ENCODE measurements at regions not wholly inside any gene's neighbourhood (a gene's known extent, or its start where the extent isn't known, plus 50 kb on each side); places are given as distances from the start of the nearest gene placed in this dataset.

DNA sequence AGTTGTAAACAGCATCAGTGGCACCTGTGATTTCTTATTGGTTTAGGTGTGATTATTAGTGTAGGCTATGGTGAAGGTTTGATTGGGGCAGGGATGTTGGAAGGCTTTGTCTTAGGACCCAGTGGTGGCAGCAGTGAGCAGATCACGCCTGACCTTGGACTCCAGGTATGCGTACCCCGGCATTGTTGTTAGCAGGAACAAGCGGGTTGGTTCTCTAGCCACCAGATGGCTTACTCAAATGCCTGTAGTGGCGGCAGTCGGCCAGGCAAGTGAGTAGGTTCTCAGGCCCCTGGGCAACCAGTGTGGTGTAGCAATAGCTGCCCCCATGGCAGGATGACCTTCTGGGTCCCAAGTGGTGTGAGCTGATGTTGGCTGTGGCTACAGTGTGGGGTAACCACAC lies 558.3 kb downstream of the KCNJ3 start:
- DNase-seq = no peak

DNA sequence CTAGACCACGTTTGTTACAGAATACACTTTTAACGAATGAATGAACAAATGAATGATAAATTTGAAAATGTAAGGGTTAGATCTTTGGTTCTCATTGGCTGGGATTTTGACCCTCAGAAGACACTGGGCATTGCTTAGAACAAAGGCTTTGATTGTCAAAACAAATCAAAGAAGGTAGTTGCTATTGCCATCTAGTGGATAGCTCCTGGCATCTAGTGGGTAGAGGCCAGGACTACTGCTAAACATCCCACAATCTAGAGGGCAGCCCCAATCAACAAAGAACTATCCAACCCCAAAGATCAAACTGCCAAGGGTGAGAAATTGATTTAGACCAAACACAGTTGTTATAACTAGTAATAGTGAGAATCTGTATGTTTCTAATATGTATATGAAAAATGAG lies 552.3 kb downstream of the KCNJ3 start:
- DNase-seq = no peak

DNA sequence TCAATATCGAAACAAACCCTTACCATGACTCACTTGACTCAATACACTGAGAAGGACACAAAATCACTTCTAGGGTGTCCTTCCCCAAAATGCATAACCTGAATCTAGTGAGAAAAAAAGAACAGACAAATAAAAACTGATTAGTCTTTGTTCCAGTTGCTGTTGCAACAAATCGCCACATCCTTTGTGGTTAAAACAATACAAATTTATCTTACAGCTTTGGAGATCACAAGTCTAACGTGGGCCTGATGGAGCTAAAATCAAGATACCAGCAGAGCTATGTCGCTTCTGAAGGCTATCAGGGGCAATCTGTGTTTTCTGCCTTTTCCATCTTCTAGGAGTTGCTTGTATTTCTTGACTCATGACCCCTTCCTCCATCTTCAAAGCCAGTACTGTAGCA lies 541.7 kb downstream of the KCNJ3 start:
- DNase-seq = no peak

DNA sequence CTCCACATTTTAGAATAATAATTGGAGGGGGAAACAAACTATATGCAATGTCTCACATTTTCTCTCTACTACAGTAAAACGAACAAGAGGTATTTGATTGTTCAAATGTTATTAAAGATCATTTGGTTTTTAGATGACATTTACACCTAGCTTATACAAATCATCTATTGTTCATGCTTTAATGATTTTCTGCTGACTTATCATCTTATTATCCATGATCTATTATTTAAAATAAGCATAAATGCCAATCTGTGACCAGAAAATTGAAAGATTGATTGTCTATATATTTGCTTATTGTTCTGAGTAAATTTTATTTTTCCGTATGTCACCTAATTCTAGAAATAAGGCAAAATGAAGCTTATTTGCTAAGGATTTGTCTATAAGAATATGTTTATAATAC lies 537.2 kb downstream of the KCNJ3 start:
- no peak for DNase-seq

DNA sequence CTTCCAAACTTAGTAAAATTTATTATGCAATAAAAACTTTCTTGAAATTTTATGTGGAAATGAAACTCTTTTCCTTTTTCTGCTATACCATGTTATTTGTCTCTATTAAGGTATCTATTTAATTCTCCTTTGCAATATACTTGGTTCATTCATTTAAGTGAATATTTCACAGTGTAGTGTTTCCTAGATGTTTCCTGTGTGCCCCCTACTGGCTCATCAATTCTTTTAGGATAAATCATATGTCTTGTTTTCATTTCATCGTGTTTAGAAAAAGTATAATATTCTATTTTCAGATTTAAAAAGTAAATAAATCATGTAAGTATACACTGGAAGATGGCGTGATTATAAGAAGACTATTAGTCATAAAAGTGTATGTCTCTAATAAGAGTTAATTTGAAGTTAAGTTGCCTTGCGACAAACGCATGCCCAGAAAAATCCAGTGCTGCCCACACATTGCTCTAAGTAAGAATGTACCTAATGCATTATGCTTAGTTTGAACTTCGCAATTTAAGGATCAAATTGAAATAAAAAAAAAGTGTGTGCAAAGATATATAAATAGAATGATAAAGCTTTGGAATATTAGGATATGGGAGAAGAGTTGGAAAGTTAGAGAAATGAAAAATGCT lies 525.4 kb downstream of the KCNJ3 start:
- no peak for DNase-seq

DNA sequence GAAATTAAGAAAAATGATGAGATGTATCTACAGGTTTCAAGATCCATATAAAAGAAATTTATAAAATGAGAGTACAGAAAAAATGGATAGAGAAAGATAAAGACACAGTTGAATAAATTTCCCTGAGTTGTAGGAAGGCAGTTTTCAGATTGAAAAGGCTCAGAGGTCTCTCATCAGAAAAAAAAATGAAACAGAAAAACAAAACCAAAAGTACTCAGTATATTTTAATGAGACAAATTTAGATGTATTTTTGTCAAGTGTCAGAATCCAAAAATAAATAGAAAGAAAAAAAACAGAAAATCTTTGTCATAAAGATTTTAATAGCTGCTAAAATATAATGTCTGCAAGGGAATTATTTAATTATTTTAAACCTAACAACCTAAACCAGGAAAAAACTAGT lies 520.5 kb downstream of the KCNJ3 start:
- no peak for DNase-seq

DNA sequence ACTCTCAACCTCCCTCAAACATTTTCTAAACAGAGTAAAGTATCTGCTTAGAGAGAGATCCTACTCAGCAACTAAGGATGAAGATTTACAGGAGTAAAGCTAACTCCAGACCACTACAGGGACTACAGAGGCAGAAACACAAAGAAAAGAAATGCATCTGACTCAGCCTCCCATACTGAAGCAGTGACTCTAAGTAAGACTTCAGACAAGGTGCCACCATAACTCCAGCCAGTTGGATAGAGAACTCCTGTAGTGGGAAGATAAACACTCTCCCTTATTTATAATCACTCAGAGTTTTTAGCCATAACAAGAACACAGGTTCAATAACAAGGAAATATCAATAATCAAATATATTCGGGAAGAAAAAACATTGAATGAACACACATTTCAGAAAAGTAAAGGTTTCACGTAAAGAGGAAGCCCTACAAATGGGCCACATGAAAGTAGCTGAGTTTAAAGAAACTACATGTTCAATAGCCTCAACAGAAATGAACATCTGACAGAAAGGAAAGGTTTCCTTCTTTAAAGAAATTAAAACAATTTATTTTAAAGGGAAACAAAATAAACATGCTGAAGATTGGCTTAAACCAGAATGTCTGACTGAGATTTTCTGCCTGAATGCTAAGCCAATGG lies 519.9 kb downstream of the KCNJ3 start:
- DNase-seq = no peak

DNA sequence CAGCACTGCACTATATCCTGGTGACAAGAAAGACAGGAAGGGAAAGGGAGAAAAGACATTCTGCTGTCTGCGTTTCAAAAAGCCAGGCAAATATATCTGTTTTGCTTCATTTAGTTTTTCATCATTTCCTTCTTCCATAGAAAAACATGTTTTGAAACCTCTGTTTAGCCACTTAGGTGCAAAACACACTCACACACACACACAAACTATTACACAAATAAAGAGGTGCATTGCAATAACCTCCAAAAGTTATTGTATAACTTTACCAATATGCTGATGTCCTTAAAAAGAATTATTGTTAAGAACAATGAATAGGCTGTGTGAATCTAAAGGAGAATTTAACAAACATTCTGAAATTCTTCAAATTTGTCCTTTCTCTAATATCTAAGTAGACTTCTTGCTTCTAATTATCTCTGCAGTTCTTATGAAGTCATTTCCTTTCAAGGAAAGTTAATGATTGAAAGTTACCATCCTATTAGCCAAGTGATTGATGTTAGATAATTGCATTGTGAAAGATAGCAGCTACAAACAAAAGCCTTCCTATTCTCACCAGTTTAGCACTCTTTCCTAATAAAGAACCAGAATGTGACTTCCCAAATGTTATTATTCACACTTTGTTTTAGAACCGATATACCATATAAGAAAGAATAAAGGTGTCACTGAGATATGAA lies 516.7 kb downstream of the KCNJ3 start:
- DNase-seq = no peak

DNA sequence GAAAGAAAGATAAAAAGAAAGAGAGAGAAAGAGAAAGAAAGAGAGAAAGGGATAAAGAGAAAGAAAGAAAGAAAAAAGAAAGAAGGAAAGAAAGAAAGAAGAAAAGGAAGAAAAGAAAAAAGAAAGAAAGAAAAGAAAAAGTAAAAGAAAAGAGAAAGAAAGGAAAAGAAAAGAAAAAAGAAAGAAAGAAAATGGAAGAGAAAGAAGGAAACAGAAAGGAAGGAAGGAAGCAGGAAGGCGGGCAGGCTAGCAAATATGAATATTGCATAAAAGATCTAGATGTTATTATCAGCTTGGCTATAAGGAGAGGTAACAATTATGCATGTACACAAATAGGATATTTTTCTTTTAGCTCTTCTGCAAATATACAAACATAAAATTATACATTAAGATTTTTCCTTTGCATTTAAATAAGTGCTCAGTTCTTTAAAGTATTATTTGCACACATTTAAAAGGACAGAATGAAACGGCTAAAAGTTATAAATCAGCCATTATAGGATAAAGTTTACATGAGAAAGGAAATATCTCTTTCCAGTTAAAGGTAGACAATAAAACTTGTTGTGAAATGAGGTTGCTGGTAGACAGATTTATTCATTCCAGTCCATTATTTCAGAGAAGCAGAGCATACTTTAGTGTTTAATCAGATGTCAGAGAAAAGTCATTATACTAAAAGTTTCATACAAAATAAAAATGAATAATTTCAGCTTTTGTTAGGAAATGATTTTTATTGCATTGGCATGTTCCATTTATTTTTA lies 511.4 kb downstream of the KCNJ3 start:
- no peak for DNase-seq

DNA sequence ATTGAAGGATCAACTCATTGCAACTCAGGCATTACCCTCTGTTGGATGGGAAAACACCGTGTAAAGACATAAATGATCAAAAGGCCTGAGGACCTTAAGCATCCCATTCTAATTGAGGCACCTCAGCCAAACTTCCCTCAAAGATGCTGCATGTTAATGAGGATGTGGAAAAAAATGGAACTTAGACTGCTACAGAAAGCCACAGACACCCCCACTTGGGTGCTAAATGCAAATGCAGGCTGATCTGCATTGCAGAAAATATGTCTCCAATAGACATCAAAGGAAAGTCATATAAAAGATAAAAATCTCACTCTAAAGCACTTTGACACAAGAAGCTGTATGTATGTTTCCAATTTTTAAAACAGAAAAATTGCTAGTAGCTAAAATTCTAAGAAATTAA lies 504.7 kb downstream of the KCNJ3 start:
- no peak for DNase-seq

DNA sequence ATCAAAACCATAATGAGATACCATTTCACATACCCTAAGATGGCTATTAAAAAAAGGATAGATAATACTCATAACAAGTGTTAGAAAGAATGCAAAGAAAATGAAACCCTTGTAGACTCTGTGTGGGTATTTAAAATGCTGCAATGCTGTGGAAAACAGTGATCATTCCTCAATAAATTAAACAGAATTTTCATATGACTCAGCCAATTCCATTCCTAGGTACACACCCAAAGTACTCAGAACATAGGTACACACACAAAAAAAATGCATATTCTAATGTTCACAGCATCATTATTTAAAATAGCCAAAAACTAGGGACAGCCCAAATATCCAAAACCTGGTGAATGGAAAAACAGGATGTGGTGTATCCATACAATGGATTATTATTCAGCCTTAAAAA lies 502.3 kb downstream of the KCNJ3 start:
- no peak for DNase-seq

DNA sequence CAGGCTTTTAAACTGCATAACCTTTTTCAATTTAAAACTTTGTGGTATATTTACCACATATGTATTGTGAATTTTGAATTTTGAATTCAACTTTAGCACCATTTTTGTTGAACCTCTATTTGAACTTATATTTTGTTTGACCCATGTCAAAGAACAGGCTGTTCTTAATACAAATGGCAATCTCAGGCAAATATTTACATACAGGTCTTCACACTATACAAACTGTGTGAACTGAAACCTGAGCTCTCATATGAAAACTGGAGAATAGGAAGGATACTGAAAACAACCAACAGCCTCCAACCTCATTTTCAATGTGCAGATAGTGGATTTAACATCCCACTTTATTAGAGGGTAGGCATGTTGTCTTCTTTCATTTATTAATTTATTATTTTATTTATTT lies 491.8 kb downstream of the KCNJ3 start:
- DNase-seq = no peak

DNA sequence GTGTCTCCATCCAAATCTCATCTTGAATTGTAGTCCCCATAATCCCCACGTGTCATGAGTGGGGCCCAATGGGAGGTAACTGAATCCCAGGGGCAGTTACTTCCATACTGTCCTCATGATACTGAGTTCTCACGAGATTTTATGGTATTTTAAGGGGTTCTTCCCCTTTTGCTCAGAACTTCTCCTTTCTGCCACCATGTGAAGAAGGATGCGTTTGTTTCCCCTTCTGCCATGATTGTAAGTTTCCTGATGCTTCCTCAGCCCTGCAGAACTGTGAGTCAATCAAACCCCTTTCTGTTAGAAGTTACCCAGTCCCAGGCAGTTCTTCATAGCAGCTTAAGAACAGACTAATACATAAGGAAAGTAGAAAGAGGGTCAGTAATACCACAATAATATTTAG lies 480.4 kb downstream of the KCNJ3 start:
- no peak for DNase-seq

DNA sequence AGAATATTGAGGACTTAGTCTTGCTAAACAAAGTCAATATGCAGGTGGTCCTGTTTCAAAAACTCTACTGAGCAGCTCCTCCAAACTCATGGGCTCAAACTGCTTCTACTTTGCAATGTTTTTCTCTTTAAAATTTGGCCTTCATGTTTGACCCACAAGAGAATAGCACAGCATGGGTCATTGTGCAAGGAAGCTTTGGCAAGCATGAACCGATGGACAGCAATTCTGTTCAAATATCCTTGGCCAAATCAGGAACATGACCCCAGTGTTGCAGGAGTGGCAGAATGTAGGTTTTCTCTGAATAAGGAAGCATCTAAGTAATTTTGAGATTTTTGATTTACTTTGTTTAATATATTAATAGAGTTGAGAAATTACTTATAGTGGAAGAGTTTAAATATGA lies 477.9 kb downstream of the KCNJ3 start:
- no peak for DNase-seq

DNA sequence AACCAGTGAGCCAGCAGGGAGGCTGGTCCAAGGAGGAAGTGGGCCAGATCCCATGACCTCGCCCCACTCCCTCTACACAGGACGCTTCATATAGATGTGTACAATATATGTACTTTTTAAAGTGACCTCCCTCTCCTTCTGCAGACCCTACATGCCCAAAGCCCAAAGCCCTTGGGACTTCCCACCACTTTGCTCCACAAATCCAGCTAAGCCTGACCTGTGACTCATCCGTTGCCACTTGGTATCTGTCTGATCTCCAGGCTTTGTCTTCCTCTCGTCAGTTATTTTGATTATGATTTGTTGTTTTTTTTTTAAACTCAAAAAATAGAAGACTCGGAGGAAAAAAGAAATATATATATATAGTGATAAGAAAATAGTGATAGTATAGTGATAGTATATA lies 470.8 kb downstream of the KCNJ3 start:
- no peak for DNase-seq

DNA sequence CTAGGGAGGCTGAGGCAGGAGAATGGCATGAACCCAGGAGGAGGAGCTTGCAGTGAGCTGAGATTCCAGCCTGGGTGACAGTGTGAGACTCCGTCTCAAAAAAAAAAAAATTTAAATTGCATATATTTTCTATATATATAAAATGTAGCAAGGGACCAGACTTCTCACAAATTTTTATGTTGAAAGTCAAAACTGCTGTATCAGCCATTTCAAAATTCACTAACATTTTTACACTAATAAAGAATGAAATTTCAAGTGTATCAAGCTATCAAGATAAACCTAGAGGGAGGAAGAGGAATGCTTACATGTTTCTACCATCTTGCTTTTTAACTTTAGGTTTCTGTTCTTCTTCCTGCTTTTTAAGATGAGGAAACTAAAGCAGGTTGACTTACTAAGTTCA lies 464.0 kb downstream of the KCNJ3 start:
- DNase-seq = no peak

DNA sequence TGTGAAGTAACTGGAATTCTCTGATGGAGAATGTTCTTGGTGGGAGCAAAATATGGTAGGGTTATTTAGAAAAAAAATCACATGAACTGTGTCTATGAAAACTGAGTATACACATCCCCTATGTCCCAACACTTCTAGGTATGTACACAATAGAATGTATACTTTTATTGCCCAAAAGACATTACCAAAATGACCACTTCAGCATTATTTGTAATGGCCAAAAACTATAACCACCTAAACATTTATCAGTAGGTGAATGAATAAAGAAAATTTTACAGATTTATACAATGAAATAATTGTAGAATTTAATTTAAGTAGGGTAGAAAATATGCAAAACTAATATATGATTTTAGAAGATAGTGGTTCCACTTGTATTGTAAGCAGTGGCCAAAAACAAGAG lies 462.8 kb downstream of the KCNJ3 start:
- DNase-seq = no peak

DNA sequence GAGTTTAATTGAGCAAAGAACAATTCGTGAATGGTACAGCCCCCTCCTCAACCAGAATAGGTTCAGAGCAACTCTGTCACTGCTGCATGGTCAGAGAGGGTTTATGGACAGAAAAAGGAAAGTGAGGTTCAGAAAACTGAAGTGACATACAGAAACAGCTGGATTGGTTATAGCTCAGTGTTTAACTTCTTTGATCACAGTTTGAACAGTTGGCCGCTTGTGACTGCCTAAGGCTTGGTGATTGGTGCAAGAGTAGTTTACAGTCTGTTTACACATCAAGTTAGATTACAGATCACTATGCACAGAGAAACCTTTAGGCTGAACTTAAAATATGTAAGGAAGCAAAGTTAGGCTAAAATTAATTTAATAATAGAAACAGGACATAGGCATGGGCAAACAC lies 459.2 kb downstream of the KCNJ3 start:
- DNase-seq = no peak

DNA sequence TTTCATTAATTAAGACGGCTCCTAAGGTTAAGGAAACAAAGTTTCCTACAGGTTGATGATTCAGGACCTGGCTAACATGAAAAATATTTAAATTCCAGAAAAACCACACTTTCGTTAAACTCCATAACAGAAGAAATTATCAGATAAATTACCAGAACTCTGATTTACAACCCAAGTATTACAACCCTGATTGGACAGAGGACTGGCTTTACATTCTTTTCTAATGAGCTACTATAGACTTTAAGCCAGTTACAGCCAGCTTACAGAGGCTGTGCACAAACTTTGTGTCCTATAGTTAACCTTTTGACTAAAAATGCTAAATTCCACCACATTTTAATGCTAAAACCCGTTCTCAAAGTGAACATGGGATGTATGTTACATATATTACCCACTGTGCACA lies 458.6 kb downstream of the KCNJ3 start:
- DNase-seq = no peak

DNA sequence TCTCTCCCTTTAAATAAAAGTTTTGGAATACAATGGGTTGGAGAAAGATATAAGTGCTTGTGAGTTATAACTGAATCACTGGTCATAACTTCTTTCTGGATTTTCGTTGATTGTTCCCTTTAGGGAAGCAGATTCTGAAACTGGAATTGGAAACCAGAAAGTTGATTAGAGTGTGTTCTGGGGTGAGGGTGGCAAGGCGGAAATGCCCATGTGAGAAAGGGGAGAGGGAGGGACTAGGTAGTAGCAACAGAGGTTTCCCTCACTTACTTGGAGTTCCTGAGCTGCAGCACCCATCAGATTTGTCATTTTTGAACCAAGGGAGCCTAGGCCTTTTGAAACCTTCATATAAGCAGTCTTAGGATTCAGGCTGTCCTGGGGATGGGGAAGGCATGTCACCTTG lies 453.4 kb downstream of the KCNJ3 start:
- DNase-seq = no peak

DNA sequence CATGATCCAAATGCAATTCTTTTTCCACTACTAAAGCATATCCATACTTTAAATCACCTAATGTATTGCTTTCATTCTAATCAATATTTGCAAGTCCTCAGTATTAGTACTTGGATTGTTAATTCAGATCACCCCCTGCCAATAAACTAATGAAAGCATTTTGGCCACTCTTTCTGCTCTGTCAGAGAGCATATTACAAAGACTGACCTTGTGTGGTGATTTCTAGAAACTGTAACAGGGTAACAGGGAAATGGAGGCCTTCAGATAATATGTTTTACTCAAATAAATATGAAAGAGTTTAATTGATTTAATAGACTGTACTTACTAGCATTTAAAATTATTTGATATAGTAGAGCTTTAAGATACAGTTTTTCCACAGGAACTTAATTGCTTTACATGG lies 453.0 kb downstream of the KCNJ3 start:
- no peak for DNase-seq

DNA sequence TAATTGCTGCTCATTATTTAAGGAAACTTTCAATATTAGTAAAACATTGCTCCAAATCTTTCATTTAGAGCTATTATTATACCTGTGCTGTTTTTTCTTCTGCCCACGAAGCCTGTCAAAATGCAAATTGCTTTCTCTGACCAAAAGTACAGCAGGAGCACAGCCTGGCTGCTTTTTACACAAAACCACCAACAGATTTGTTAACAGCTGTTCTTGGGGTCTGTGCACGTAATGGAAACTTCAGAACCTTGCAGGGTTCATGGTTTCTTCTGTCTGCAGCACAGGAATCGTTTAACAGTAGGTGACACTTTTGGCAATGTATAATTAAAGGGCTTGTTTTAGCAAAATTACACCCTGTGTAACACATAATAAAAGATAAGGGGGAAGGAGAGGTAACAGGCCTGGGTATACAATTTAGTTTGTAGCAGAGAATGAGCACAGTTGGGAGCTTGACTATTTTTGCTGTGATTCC lies 447.3 kb downstream of the KCNJ3 start:
- no peak for DNase-seq

DNA sequence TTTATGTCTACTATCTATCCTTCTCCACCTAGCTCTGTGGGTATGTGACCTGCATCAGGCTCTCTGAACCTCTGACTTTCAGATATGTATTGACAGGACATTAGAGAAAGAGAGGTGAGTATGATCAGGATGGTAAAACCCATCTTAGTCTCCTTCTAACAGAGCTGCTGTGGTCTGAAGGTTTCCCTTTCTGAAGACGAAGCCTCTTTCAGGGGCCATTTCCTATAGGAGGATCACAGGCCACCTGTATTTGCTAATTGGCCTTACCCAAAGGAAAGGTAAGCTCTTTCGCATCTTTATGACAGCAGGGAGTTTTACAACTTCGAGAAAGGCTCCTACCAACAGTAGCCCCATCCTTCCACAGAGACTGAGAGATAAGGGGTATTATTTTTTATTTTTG lies 442.9 kb downstream of the KCNJ3 start:
- DNase-seq = no peak
